Panc1 (cell line): ENCODE measurements at regions not wholly inside any gene's neighbourhood (a gene's known extent, or its start where the extent isn't known, plus 50 kb on each side); places are given as distances from the start of the nearest gene placed in this dataset.

Experiments
- TF ChIP-seq, protein P1 (sequence below): fragments of 450-650 bp; IDR thresholded peaks from 2 replicates; pipeline ENCODE4 v1.5.1; 2017; ENCODE audit warnings: mild to moderate bottlenecking
- TF ChIP-seq, protein P2 (sequence below), 2 experiments: IDR thresholded peaks; 2 replicates each; pipeline ENCODE4 v1.6.1; 2011 to 2012; ENCODE audit warnings: low read depth in 2 of 2, control low read depth in 1 of 2, low read length in 1 of 2, mild to moderate bottlenecking in 1 of 2, moderate library complexity in 1 of 2; ENCODE audit not compliant: insufficient read depth in 1 of 2

DNA sequence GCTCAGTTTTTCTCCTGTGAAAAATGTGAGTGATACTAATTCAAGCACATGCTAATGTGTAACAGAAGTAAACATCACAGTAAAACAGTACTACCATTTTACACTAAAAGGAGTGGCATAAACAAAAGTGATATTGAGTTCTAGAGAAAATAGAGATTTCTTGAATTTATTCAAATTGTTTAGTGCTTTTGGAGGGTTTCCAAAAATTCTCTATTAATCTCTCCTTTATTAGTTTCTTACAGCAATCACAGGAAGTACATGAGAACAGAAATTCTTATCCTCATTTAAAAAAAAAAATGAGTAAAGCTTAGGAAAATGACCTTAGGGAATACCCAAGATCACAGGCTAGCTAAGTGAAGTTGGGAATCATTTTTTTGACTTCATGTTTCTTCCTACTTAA is 459.7 kb upstream of the GALNTL6 start:
- TF ChIP-seq, protein P1, sequence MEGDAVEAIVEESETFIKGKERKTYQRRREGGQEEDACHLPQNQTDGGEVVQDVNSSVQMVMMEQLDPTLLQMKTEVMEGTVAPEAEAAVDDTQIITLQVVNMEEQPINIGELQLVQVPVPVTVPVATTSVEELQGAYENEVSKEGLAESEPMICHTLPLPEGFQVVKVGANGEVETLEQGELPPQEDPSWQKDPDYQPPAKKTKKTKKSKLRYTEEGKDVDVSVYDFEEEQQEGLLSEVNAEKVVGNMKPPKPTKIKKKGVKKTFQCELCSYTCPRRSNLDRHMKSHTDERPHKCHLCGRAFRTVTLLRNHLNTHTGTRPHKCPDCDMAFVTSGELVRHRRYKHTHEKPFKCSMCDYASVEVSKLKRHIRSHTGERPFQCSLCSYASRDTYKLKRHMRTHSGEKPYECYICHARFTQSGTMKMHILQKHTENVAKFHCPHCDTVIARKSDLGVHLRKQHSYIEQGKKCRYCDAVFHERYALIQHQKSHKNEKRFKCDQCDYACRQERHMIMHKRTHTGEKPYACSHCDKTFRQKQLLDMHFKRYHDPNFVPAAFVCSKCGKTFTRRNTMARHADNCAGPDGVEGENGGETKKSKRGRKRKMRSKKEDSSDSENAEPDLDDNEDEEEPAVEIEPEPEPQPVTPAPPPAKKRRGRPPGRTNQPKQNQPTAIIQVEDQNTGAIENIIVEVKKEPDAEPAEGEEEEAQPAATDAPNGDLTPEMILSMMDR, result no peak
- TF ChIP-seq, protein P2, sequence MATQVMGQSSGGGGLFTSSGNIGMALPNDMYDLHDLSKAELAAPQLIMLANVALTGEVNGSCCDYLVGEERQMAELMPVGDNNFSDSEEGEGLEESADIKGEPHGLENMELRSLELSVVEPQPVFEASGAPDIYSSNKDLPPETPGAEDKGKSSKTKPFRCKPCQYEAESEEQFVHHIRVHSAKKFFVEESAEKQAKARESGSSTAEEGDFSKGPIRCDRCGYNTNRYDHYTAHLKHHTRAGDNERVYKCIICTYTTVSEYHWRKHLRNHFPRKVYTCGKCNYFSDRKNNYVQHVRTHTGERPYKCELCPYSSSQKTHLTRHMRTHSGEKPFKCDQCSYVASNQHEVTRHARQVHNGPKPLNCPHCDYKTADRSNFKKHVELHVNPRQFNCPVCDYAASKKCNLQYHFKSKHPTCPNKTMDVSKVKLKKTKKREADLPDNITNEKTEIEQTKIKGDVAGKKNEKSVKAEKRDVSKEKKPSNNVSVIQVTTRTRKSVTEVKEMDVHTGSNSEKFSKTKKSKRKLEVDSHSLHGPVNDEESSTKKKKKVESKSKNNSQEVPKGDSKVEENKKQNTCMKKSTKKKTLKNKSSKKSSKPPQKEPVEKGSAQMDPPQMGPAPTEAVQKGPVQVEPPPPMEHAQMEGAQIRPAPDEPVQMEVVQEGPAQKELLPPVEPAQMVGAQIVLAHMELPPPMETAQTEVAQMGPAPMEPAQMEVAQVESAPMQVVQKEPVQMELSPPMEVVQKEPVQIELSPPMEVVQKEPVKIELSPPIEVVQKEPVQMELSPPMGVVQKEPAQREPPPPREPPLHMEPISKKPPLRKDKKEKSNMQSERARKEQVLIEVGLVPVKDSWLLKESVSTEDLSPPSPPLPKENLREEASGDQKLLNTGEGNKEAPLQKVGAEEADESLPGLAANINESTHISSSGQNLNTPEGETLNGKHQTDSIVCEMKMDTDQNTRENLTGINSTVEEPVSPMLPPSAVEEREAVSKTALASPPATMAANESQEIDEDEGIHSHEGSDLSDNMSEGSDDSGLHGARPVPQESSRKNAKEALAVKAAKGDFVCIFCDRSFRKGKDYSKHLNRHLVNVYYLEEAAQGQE (IDR thresholded peaks at IDR 0.05; ENCODE audit: insufficient read depth in 1 of 2, low read depth in 2 of 2, low read length in 1 of 2), result no peak
